GM13977 (cell line): ENCODE measurements at regions not wholly inside any gene's neighbourhood (a gene's known extent, or its start where the extent isn't known, plus 50 kb on each side); places are given as distances from the start of the nearest gene placed in this dataset.

Experiments
- DNase-seq: peaks from one replicate; pipeline ENCODE4 v3.0.0; 2012; ENCODE audit warnings: low spot score
- in situ Hi-C: fragments of 300-500 bp; cut with MboI; formaldehyde crosslinking; loops from one replicate; pipeline ENCODE4 v1.12.0; 2022; ENCODE audit warnings: low sequenced_read_pairs, low pct_unique_long_range_greater_than_20kb, mixed read lengths, inconsistent platforms; ENCODE audit not compliant: unreplicated experiment
- TF ChIP-seq, protein P1 (sequence below): IDR thresholded peaks from 2 replicates; pipeline ENCODE4 v1.5.1; 2012; ENCODE audit warnings: mild to moderate bottlenecking, control low read depth; ENCODE audit not compliant: insufficient read depth; ENCODE audit errors: extremely low read depth, missing control alignments

DNA sequence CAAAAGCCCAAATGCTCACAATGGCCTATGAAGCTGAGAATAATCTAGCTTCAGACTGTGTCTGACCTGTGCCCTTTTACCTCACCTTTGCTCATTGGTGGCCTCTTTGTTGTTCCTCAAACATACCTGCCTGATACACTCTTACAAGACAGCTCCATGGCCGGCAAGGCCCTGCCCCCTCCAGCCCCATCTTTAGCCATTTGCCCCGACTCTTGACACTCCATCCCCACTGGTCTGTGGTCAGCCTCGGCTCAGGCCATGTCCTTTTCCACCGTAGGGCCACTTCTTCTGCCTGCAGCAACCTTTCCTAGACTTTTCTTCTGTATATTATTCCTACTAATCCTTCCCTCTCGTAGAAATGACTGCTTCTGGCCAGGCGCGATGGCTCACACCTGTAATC lies 265.2 kb downstream of the RPS24 start:
- in situ Hi-C loops, result no loop called here
- TF ChIP-seq, protein P1, sequence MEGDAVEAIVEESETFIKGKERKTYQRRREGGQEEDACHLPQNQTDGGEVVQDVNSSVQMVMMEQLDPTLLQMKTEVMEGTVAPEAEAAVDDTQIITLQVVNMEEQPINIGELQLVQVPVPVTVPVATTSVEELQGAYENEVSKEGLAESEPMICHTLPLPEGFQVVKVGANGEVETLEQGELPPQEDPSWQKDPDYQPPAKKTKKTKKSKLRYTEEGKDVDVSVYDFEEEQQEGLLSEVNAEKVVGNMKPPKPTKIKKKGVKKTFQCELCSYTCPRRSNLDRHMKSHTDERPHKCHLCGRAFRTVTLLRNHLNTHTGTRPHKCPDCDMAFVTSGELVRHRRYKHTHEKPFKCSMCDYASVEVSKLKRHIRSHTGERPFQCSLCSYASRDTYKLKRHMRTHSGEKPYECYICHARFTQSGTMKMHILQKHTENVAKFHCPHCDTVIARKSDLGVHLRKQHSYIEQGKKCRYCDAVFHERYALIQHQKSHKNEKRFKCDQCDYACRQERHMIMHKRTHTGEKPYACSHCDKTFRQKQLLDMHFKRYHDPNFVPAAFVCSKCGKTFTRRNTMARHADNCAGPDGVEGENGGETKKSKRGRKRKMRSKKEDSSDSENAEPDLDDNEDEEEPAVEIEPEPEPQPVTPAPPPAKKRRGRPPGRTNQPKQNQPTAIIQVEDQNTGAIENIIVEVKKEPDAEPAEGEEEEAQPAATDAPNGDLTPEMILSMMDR, result no peak
- DNase-seq, result no peak

GRCh38 chr10:78299851-78300468 lies 266.3 kb downstream of the RPS24 start:
- in situ Hi-C loops, result no loop called here
- DNase-seq, result no peak
- TF ChIP-seq, protein P1, result no peak

- TF ChIP-seq, protein P1, result no peak
- DNase-seq, result no peak
- in situ Hi-C loops, result no loop called here
Observed at GRCh38 chr10:78300526-78300925, 266.9 kb downstream of the RPS24 start.

GRCh38 chr10:78301481-78301880 lies 267.8 kb downstream of the RPS24 start:
- in situ Hi-C loops, result no loop called here
- TF ChIP-seq, protein P1, result no peak
- no peak for DNase-seq

DNA sequence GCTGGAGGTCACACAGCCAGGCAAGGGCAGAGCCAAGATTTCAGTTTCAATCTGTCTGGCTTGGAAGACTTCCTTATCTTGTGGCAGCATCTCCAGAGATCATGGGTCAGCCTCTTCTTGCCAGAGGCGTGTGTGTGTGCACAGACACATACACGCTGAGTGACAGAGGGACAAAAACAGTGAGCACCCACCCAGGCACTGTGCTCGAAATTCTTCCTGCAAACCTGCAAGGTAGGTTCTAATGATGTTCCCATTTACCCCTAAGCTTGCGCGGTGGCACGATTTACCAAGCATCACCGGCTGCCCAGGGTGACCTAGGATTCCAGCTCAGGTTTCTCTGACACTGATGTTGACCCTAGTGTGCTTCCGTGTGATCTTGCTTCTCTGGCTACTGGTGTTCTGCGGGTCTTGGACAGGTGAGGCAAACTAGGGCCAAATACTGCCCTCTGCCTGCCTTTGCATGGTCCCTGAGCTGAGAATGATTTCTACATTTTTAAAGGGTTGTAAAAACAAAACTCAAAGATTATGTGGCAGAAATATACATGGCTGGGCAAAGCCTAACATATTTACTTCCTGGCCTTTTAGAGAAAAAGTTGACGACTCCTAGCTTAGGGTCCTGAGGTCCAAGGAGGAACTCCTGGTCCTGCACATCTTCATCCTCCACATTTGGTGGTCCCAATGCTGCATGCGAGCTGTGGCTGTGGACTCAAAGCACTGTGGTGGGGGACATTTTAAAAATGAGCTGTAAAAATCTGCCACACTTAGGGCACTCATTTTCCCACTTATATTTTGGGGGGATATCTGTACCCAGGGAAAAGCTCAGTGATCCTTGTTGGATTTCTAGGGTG lies 268.5 kb downstream of the RPS24 start:
- TF ChIP-seq, protein P1, result no peak
- DNase-seq, result no peak
- in situ Hi-C loops, result no loop called here

GRCh38 chr10:78302739-78302988 lies 269.0 kb downstream of the RPS24 start:
- in situ Hi-C loops, result no loop called here
- TF ChIP-seq, protein P1, result no peak
- DNase-seq, result no peak
